Adrenal gland (tissue), 5 donors: ENCODE measurements at regions not wholly inside any gene's neighbourhood (a gene's known extent, or its start where the extent isn't known, plus 50 kb on each side); places are given as distances from the start of the nearest gene placed in this dataset.

Source experiments
- CTCF ChIP-seq, 6 experiments: fragments of 450-650 bp in 4 of 6; fragments of 200-600 bp in 2 of 6; sonication (generic) in 1 of 6; IDR thresholded peaks; 1 replicate in 5 of 6; 2 replicates in 1 of 6; pipeline versions ENCODE4 v1.5.1 to v1.8.0; 2016 to 2021; ENCODE audit warnings: antibody characterized with exemption in 6 of 6, mild to moderate bottlenecking in 2 of 6, moderate library complexity in 1 of 6
- POLR2A ChIP-seq, 2 donors: fragments of 450-650 bp; IDR thresholded peaks; one replicate each; pipeline ENCODE4 v1.6.1; 2017; ENCODE audit warnings: antibody characterized with exemption in 2 of 2, mild to moderate bottlenecking in 2 of 2, moderate library complexity in 1 of 2
- donor health status: DM: no; HTN: no; CAD: no.

- TF ChIP-seq CTCF (IDR thresholded peaks at IDR 0.05) (no peak), POLR2A (IDR thresholded peaks at IDR 0.05) (no peak)
Observed at GRCh38 chr17:77379065-77379428, 238.3 kb downstream of the SEC14L1 start.
